Ishikawa (cell line): ENCODE measurements at regions not wholly inside any gene's neighbourhood (a gene's known extent, or its start where the extent isn't known, plus 50 kb on each side); places are given as distances from the start of the nearest gene placed in this dataset.

Source experiments
- CEBPB ChIP-seq: IDR thresholded peaks from 2 replicates; pipeline ENCODE4 v1.6.1; 2012
- EGR1 ChIP-seq: IDR thresholded peaks from 2 replicates; pipeline ENCODE4 v1.6.1; 2012
- EP300 ChIP-seq: IDR thresholded peaks from 2 replicates; pipeline ENCODE4 v1.6.1; 2012; ENCODE audit warnings: borderline replicate concordance
- FOXM1 ChIP-seq: IDR thresholded peaks from 2 replicates; pipeline ENCODE4 v1.6.1; 2012; ENCODE audit warnings: low read depth, borderline replicate concordance
- NFIC ChIP-seq: IDR thresholded peaks from 2 replicates; pipeline ENCODE4 v1.6.1; 2012
- RAD21 ChIP-seq: IDR thresholded peaks from 2 replicates; pipeline ENCODE4 v1.6.1; 2012; ENCODE audit warnings: low read depth
- TAF1 ChIP-seq: IDR thresholded peaks from 2 replicates; pipeline ENCODE4 v1.6.1; 2012; ENCODE audit warnings: low read depth, mild to moderate bottlenecking
- TEAD4 ChIP-seq: IDR thresholded peaks from 2 replicates; pipeline ENCODE4 v1.6.1; 2012
- TF ChIP-seq, protein P1 (sequence below): IDR thresholded peaks from 2 replicates; pipeline ENCODE4 v1.6.1; 2012

DNA sequence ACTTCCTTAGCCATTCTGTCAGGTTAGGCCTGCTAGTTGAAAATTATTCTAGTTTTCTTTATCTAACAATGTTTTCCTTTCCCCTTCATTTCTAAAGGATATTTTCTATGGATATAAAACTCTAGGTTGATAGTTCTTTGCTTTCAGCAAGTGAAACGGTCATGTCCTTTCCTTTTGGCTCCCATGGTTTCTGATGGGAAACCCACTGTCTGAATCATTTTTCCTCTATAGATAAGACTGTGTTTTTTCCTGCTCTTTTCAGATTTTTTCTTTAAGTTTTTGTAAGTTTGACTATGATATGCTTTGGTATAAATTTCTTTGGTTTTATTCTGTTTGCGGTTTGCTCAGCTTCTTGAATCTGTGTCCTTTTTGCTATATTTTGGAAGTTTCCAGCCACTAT lies 800.9 kb downstream of the USP25 start:
- TF ChIP-seq TAF1: no peak
- TF ChIP-seq, protein P1, sequence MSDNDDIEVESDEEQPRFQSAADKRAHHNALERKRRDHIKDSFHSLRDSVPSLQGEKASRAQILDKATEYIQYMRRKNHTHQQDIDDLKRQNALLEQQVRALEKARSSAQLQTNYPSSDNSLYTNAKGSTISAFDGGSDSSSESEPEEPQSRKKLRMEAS: no peak
- TF ChIP-seq EP300: no peak
- TF ChIP-seq CEBPB: no peak
- no peak for TF ChIP-seq RAD21
- TF ChIP-seq NFIC: no peak
- TF ChIP-seq EGR1: no peak
- TF ChIP-seq FOXM1: no peak
- no peak for TF ChIP-seq TEAD4
